ENCODE measurements at regions not wholly inside any gene's neighbourhood (a gene's known extent, or its start where the extent isn't known, plus 50 kb on each side); places are given as distances from the start of the nearest gene placed in this dataset.

DNA sequence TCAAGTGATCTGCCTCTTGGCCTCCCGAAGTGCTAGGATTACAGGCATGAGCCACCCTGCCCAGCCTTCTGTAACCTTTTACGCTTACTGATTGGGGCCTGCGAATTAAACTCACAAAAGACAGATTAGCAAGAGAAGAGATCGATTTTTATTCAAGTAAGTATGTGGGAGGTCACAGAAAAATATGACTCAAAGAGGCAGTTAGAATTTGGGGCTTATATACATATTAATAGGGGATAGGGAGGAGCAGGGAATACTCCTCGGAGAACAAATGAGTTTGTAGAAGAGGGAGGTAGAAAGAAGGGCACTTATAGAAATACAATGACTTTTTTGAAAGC lies 78.9 kb downstream of the CD24 start:
- no peak for TF ChIP-seq ZNF331 (CRISPR knock-in tag; IDR thresholded peaks at IDR 0.05; ENCODE audit: low read depth)
- TF ChIP-seq, protein P1, sequence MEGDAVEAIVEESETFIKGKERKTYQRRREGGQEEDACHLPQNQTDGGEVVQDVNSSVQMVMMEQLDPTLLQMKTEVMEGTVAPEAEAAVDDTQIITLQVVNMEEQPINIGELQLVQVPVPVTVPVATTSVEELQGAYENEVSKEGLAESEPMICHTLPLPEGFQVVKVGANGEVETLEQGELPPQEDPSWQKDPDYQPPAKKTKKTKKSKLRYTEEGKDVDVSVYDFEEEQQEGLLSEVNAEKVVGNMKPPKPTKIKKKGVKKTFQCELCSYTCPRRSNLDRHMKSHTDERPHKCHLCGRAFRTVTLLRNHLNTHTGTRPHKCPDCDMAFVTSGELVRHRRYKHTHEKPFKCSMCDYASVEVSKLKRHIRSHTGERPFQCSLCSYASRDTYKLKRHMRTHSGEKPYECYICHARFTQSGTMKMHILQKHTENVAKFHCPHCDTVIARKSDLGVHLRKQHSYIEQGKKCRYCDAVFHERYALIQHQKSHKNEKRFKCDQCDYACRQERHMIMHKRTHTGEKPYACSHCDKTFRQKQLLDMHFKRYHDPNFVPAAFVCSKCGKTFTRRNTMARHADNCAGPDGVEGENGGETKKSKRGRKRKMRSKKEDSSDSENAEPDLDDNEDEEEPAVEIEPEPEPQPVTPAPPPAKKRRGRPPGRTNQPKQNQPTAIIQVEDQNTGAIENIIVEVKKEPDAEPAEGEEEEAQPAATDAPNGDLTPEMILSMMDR (conservative IDR thresholded peaks at IDR 0.05; ENCODE audit: low read depth in 2 of 2): no peak
- no peak for TF ChIP-seq EZH2phosphoT487 (IDR thresholded peaks at IDR 0.05; ENCODE audit: unreplicated experiment)
- peak; percentile 60 for TF ChIP-seq POLR2AphosphoS5 (IDR thresholded peaks at IDR 0.05; ENCODE audit: low read depth)
- TF ChIP-seq ZNF114 (CRISPR knock-in tag; IDR thresholded peaks at IDR 0.05): no peak
- no peak for TF ChIP-seq EZH2 (IDR thresholded peaks at IDR 0.05; ENCODE audit: low read depth, unreplicated experiment)

All from GM23338 (cell line).